ENCODE measurements at regions not wholly inside any gene's neighbourhood (a gene's known extent, or its start where the extent isn't known, plus 50 kb on each side); places are given as distances from the start of the nearest gene placed in this dataset.

DNA sequence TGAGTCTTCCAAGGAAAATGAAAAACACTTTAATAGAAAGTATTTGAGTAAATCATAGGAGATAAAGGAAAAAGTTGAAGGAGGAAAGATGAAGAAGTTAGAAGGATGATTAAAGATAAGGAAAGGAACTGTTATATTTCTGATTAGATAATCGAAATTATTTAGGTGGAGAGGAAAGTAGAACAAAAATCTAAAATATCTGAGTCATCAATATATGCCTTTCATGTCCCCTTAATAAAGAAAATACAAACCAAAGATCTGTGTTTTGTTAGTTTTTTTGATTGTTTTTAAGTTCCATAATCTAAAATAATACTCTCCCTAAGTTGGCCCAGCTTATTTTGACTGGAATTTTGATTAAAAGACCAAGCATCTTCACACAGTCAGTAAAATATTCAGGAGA, 412.9 kb upstream of the DDX18 start:
- DNase-seq: no peak

DNA sequence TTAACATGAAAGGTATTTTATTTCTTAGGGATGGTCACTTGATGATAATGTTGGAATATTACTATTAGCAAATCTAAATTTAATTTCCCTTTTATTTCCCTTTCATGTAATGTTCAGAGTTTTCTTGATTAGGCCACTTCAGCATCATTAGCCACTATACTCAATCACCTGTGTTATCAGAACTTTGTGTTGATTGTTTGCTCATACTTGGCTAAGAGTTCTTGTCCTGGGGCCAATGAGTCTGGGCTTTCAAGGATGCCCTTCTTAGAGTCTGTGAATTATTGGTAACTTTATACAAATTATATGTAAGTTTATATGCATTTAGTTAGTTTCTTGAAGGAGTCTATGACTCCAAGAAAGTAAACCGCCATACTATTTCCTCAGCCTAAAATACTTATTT, 408.0 kb upstream of the DDX18 start:
- DNase-seq: no peak

DNA sequence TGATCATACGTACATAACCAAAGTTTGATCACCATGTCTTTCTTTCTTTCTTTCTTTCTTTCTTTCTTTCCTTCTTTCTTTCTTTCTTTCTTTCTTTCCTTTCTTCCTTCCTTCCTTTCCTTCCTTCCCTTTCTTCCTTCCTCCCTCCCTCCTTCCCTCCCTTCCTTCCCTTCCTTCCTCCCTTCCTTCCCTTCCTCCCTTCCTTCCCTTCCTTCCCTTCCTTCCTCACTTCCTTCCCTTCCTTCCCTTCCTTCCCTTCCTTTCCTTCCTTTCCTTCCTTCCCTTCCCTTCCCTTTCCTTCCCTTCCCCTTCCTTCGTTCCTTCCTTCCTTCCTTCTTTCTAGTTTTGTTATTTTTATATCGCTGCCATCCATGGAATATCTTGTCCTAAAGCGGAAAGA, 406.7 kb upstream of the DDX18 start:
- no peak for DNase-seq

DNA sequence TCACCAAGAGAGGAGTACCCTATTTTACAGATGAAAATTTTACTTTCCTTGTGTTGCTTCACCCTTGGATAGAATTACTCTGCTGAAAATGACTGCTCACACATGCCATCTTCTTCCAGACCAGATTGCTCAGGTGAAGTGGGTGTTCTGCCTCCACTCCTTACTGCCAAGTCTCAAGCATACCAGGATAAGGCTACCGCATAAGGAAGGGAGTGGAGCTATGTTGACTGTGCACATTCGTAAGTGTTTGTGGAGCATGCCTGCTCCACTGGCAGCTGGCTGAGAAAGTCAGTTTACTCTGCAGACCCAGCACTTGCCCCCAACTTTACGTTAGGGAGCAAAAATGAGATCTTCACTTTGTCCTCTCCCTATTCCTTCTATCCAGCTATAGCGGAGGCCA, 405.0 kb upstream of the DDX18 start:
- no peak for DNase-seq

DNA sequence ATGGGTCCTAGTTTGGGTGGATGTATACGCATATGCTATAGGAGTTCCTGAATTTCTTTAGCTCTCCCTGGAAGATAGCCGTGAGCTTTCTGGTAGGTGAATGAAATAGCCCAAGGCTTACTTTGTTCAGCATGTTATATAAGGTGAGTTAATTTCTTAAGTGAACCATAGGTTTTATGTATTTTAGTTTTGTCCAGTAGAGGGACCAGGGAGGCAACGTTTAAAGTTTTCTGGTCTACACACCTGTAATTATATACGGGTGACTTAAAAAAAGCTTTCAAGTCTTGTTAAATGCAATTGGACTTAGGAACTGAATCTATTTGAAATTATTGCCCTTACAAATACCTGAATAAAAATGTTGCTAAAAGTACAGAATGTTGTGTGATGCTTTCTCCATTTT, 402.5 kb upstream of the DDX18 start:
- DNase-seq: no peak

DNA sequence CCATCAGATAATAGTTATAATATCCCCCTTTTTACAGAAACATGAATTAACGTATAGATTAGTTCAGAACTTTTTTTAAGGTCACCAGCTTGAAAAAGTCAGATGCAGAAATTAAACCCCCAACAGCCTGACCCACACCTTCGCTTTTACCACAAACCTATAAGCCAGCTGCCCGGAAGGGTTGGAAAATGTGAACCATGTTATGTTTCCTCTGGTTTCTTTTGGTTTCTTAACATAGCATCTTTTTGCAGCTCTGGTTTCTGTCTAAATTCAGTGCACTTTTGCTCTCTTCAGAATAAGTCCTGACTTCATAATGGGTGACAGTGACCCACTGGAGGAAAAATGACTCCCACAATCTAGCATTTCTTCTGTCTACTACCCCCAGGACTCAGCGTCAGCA, 381.7 kb upstream of the DDX18 start:
- DNase-seq: no peak

DNA sequence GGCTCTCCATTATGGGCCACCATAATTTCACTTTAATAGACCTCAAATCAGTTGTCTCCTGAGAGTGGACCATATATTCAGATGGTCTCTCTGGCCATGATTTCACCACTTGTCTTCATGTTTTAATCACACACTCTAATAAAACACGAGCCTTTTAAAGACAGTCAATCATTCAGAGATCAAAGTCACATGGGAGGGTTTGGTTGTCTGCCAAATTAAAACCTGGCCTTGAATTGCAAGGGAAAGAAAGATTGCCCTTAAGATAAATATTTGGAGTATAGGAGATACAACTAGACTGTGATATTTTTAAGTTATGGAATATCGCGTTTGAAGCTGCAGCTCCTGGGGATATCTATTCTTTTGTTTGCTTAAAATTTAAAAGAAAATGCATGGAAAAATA, 377.8 kb upstream of the DDX18 start:
- DNase-seq: no peak

DNA sequence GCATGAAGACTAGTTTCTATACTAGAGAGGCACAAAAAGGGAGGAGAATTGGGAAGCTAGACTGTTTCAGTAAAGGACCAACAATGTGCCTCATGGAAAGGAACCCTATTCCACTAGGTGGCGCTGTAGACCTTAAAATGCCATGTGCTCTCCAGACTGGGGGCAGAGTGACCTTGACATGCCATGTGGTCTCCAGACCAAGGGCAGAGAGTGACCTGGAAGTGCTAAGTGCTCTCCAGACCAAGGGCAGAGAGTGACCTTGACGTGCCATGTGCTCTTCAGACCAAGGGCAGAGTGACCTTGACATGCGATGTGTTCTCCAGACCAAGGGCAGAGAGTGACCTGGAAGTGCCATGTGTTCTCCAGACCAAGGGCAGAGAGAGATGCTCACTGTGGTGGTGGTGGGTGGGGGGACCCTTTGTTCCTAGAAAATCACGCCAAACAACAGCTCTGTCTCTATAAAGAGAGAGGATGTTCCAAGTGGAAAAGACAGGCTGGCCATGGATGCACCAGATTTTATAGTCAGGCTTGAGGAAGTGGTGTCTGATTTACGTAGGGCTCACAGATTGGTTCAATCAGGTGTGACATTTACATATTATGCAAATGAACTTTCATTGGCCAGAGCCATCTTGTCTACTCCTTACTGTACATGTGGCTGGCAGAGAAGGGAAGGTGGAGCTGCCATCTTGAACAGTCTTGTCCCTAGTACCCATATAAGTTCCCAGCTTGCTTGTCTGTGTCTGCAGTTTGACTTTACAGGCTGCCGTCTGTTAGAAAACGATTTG, 344.0 kb upstream of the DDX18 start:
- peak; percentile 6 for DNase-seq

DNA sequence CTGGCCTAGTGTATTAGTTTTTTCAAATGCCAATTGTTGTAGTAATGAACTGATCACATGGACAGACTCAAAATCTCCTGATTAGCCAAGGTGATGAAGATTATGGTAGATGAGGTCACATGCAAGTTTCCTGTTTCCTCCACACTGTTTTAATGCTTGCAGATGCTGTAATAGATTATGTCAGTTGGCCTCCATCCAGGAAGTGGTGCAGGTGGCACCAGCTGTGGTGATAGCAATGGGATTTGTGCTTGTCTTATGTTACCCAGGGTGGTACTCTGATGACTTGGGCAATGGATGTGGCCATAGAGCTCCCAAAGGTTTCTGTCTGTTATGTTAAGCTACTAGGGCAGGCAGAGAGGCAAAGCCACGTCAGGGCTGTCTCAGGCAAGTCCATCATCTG, 332.9 kb upstream of the DDX18 start:
- no peak for DNase-seq

DNA sequence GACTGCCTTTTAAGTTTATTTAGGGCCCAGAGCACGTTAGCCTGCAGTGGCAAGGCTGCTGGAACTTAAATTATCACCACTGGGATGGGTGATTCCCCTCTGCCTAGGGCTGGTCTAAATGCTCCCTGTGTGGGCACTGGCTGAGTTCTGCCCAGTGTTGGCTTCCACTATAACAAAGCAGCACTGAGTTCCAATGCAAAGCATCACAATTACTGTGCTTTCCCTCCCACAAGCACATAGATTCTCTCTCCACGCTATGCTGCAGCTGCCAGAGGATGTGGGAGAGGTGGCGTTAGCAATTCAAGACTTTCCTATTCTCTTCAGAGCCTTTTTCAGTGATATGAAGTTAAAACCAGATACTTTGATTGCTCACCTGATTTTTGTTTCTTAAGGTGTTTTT, 328.9 kb upstream of the DDX18 start:
- DNase-seq: no peak

DNA sequence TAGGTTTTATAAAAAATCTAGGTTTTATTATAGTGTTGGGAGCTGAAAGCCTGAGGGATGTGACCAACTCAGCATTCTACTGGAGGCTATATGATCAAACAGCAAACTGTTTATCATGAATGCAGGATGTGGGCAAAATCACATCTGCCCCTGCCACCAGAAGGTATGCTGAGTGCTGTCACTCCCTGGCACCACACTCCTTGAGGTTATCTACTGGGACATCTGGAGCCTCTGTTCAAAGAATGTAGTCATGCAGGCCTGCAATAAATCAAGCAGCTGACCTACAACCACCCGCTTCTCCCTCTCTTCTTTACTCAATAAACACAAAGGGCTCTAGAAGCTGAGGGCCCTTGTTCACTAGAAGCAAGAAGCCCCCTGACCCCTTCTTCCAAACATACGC, 328.4 kb upstream of the DDX18 start:
- DNase-seq: no peak

DNA sequence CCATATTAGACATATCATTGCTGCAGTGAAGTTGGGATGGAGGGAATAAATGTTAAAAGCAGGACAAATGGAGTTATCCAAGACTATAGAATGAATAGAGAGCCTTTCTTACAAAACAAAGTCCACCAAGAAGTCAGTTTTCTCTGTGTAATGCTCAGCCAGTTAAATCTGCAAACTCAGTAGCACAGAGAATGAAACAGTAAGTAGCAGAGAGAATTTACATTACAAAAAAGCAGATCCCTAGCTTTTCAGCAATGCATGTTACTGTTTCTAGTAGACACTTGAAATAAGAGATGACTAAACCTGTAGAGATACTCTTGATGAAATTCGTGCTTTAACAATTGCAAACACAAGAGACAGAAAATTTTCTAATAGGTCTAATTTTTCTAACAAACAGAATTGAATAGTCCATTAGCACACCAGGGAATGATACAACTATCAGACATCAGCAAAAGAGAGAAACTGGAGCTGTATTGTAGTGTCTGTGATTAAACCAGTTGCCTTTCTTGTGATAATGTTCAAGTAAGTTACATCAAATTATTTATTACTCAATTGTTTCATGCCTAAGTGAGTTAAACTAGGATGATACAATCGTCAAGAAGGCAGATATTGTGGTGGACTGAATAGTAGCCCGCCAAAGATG, 322.2 kb upstream of the DDX18 start:
- DNase-seq: no peak

DNA sequence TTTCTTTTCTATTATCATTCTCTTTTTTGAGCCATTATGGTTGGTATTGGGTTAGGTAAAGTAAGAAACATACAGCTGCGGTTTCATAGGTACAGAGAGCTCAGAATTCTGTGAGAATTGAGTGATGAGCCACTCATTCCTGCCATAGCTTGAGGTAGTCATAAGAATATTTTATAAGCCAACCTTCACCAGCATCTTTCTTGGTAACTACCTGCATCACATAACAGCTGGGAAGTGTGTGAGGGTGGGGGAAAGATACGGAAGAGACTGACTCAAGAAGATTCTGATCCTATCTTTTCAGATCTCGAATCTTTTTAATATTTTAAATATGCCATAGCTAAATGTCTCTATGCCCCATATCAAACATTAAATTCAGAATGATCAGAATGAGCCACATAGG, 313.8 kb upstream of the DDX18 start:
- no peak for DNase-seq

DNA sequence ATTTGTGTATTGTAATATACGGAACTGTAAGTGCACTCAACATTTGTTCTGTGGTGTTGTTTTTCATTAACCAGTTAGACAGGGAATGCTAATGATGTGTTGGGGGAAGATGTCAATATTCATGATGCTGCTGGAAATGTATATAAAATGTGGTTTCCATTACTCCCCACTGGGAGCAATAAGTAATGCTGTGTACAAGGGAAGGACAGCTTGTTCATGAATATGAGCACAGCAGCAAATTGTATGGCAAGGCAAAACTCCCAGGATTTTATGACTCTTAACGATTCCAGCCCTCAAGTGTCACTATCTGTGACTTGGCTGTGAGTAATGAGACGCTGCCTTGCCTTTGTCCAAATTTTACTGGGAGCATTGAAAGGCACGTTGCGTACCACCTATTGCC, 312.4 kb upstream of the DDX18 start:
- no peak for DNase-seq

DNA sequence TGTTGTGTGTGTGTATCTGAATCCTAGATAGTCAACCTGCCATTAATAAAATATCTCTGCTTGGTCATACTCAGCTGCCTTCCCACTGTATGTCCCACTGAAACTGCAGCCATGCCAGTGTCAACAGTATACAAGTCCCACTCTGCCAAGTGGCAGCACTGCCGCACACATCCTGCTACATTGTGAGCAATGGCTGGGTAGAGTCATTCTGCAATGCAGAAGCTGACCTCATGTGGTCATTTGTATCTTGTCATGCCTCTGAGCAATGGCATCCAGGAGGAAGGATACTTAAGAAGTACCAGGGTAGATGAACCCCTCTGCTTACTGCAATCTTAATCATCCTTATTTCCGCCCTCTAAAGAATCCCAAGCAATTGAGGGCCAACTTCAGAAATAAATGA, 302.2 kb upstream of the DDX18 start:
- DNase-seq: no peak

DNA sequence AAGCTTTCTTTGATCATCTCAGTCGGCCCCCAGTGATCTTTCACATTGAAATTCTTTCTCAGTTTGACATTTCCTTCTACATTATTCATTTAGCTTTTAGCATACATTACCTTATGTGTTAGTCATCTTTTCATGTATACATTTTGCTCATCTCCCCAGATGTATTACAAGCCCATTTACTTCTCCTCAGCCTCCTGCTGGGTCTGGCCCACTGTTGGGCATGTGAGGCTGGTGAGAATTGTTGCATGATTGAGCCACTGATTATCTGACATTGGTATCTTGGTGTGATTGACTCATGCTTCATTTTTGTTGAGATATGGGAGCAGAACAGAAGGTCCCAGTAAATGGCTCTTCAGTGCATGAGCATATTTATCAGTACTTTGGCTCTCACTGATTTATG, 300.1 kb upstream of the DDX18 start:
- DNase-seq: no peak

DNA sequence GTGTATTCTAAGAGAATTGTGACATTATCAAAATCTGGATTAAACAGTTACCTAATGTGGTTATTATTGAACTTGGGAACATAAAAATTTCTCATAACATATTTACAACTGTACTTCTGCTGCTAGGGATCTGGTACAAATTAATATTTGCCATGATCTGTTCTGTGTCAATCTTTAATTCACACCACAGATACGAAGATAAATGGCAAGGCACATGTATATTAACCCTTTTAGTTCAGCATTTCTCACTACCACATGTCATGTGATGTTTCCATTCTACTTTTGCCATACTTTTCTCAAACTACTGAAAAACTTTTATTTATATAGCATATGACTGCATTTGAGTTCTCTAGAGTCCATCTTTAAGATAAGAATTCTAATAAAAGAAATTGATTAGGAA, 295.3 kb upstream of the DDX18 start:
- no peak for DNase-seq

DNA sequence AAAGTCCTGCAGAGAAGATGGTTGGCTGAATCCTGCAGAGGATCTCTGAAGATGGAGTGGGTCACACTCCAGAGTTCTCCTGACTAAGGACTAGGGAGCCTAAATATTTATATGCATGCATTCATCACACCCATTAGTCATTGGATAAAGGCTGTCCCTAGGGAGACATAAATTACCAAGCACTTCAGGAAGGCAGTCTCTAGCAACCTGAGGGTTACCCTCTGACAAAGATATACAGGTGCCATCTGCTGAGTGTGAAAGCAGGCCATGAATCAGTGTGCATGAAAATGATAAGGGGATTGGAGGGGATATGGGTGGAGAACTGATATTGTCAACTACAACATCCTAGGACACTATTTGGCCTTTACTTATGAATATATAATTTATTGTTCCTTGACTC, 294.8 kb upstream of the DDX18 start:
- DNase-seq: no peak

DNA sequence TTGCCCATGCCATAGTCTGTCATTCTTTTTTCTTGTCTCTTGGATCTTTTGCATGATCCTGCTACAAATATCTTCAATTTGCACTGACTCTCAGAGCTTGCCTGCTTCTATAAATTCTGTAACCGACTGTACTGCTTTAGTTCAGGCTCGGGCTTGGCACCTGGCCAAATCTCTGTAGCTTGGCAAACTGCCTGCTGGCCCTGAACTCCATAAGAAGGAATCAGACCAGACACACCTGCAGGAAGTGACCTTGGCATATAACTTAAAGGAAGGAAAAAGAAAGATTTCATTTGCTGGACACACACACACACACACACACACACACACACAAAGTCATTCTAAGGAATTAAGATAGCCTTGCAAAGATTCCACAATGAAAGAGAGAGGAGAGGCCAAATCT, 291.2 kb upstream of the DDX18 start:
- no peak for DNase-seq

DNA sequence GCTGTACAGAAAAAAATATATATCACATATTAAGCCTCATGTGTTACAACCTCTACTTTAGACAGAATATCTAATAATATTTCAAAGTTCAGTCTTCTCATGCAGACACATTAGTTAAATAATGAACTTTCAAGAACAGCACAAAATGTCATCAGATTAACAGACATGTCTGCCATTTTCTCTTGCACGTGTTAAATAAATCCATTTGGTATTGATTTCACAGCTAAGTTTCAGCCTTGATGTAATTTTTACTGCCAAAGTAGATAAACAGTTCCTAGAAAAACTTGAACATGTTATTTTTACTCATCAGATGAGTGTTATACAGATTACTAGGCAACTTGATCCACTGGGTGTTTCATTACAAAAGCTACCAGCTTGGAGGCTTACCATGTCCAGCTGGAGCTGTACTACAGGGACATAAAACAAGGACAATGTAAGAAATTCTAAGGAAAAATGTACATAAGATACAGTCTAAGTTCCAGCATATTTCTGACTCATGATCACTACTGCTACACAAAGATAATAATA, 290.7 kb upstream of the DDX18 start:
- no peak for DNase-seq

DNA sequence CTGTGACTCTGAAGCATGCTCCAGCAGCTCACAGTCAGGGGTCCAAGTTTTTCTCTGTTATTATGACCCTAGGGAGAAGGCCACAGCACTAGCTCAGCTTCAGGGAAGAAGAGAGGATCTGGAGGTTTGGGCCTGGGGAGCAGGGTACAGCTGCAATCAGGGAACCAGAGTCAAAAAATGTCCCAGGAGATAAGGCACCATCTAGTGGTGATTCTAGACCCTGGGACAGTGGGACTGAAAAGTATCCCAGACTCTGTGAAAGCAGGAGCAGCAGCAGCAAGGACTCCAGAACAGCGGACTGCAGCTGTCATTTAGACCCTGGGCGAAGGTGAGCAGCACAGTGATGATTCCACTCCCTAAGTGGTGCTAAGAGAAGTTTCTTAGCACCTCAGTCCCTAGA, 278.4 kb upstream of the DDX18 start:
- no peak for DNase-seq

DNA sequence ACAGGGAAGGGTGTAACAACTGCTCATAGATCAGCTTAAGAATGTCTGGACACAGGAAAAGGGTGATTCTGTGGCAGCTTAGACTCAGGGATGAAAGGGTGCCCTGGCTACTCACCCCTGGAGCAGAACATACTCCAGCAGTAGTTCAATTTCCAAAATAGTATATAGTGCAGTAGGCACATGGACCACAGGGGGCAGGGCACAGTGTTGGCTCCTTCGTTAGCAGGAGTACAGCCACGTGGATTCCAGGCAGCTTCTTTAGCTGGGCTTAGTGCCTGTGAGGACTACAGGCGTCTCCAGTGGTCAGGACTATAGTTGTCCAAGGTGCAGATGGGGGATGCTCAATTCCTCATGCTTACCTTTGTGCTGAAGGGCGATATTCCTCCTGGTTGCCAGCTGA, 277.5 kb upstream of the DDX18 start:
- no peak for DNase-seq

DNA sequence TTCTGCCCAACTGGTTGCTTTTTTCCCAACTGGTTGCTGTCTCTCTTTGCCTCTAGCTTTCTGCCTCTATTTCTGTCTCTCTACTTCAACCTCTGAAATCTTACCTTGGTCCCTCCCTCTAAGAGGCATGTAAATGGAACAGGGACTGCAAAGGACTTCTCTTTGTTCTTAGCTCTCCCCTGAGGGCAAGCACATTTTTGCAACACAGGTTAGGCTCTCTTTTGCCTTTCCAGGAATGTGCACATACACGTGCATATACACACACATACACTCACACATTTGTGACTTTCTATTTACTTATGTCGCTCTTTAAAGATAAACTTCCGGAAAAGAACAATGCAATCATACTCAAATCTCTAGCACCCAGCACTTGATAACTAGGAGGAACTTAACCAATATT, 262.6 kb upstream of the DDX18 start:
- no peak for DNase-seq

DNA sequence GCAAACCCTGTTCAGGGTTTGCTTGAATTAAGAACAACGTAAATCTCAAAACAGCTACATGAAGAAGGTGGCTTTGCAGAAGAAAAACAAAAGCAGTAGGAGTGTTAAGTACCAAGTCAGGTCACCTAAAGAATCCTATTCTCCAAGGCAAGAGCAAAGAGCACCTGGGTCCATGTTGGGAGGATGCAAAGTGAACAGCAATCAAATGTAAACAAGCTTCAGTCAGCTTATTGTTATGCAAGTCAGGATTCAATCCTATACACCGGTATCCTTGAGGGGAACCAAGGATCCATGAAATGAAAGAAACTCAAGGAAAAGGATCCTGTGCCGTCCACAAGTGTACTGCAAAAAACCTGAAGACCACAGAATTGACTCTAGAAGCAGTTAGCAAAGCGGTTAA, 261.0 kb upstream of the DDX18 start:
- DNase-seq: no peak

DNA sequence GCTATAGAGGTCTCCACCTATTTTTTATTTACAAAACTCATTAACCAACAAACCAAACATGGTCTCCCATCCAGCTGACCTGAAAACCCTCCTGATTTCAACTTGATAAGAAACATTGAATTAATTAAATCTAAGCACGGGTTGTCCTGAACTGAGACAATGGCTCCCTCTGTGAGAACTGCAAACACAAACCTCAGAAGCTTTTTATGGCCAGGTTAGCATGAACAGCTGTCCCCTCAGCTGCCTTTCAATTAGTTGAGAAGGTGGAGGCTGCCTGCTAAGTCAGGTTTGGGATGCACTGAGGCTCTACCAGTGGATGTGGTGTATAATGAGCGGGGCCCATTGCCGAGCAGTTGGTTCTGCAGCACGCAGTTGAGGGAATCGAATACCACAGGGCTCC, 258.5 kb upstream of the DDX18 start:
- no peak for DNase-seq
